HepG2 (cell line): ENCODE measurements at regions not wholly inside any gene's neighbourhood (a gene's known extent, or its start where the extent isn't known, plus 50 kb on each side); places are given as distances from the start of the nearest gene placed in this dataset.

Source experiments
- ATAC-seq: fragments of 200-7000 bp; cut with Tn5 transposase; 3 replicates; pipeline ENCODE4 v1.9.1; 2020; ENCODE audit warnings: mild to moderate bottlenecking, moderate library complexity
- BruUV-seq: library from RNA; stranded (reverse); fragments of 400-500 nt; replicated peaks from 2 replicates; lab custom pipeline; 2021; lab: Mats Ljungman, UMichigan
- CTCF ChIA-PET: fragments of 300-600 bp; formaldehyde crosslinking; extraction: SDS; loops from one replicate; lab custom pipeline; 2021; ENCODE audit warnings: low total read pairs, inconsistent platforms, low intra/inter-chr PET ratio; lab: Yijun Ruan, JAX
- POLR2A ChIA-PET: fragments of 350-600 bp; sonication (Branson Sonifier 250); formaldehyde crosslinking; loops from one replicate; lab custom pipeline; 2020; ENCODE audit warnings: antibody characterized with exemption, inconsistent platforms; lab: Yijun Ruan, JAX
- DNase-seq: peaks from one replicate; pipeline ENCODE4 v3.0.0-alpha.2; 2015; ENCODE audit warnings: low spot score
- FAIRE-seq: peaks from 3 replicates; lab custom pipeline; 2011; peaks lifted over from hg19 to GRCh38; lab: Jason Lieb, UNC
- H2AFZ ChIP-seq: one replicate; pipeline ENCODE4 v1.6.1; 2011; ENCODE audit warnings: low read length, inconsistent platforms
- H3K27ac ChIP-seq: fragments of 300-600 bp; 3 replicates; pipeline ENCODE4 v1.8.0; 2011; ENCODE audit warnings: mixed run types, mild to moderate bottlenecking, mixed read lengths, low read length, inconsistent platforms; ENCODE audit not compliant: insufficient read depth; ENCODE audit errors: extremely low read length
- H3K27me3 ChIP-seq, 2 experiments: fragments of 200-600 bp in 1 of 2; 2 replicates in 1 of 2; 3 replicates in 1 of 2; pipeline versions ENCODE4 v1.6.0 to v1.8.0; 2011; ENCODE audit warnings: low read length in 2 of 2, mild to moderate bottlenecking in 2 of 2, moderate library complexity in 2 of 2, inconsistent platforms in 1 of 2; ENCODE audit not compliant: insufficient read depth in 2 of 2, control insufficient read depth in 1 of 2
- H3K36me3 ChIP-seq, 2 experiments: fragments of 200-600 bp in 1 of 2; replicated peaks in 1 of 2; 2 replicates in 1 of 2; 3 replicates in 1 of 2; pipeline versions ENCODE4 v1.5.1 to v1.8.0; 2011; ENCODE audit warnings: low read length in 2 of 2, inconsistent platforms in 1 of 2; ENCODE audit not compliant: insufficient read depth in 2 of 2, control insufficient read depth in 1 of 2
- H3K4me1 ChIP-seq: 2 replicates; pipeline ENCODE4 v1.5.1; 2012; ENCODE audit warnings: low read length, inconsistent platforms; ENCODE audit not compliant: insufficient read depth
- H3K4me2 ChIP-seq: 2 replicates; pipeline ENCODE4 v1.6.0; 2011; ENCODE audit warnings: low read depth, low read length, inconsistent platforms
- H3K4me3 ChIP-seq, 3 experiments: fragments of 200-600 bp in 1 of 3; sonication (generic), shearing (Covaris generic) in 1 of 3; replicated peaks in 1 of 3; 2 replicates each; pipeline ENCODE4 v1.5.1; 2011 to 2016; ENCODE audit warnings: low read length in 3 of 3, inconsistent platforms in 2 of 3, low read depth in 2 of 3, mild to moderate bottlenecking in 2 of 3, control low read depth in 1 of 3, mixed read lengths in 1 of 3; ENCODE audit not compliant: insufficient read depth in 1 of 3
- H3K79me2 ChIP-seq: one replicate; pipeline ENCODE4 v1.6.1; 2011; ENCODE audit warnings: low read length, inconsistent platforms; ENCODE audit not compliant: insufficient read depth
- H3K9ac ChIP-seq: 2 replicates; pipeline ENCODE4 v1.6.0; 2011; ENCODE audit warnings: mild to moderate bottlenecking, low read depth, low read length, inconsistent platforms; ENCODE audit not compliant: insufficient read depth
- H3K9me3 ChIP-seq: 2 replicates; pipeline ENCODE4 v1.5.1; 2012; ENCODE audit warnings: mild to moderate bottlenecking, low read length
- H4K20me1 ChIP-seq: 2 replicates; pipeline ENCODE4 v1.6.0; 2011; ENCODE audit warnings: inconsistent platforms, mild to moderate bottlenecking, low read length, moderate library complexity; ENCODE audit not compliant: insufficient read depth
- FOXP1 ChIP-seq, 2 experiments: fragments of 450-650 bp in 1 of 2; IDR thresholded peaks; 2 replicates each; pipeline ENCODE4 v1.6.1; 2017 to 2018; ENCODE audit warnings: antibody characterized with exemption in 1 of 2
- HMGA1 ChIP-seq: sonication (generic); formaldehyde crosslinking; conservative IDR thresholded peaks from 2 replicates; pipeline ENCODE4 v1.4.0; 2020; ENCODE audit warnings: missing genetic modification reagents
- MTA1 ChIP-seq: sonication (generic); formaldehyde crosslinking; IDR thresholded peaks from 2 replicates; pipeline ENCODE4 v1.4.0; 2020; ENCODE audit warnings: missing genetic modification reagents, mild to moderate bottlenecking, borderline replicate concordance
- RBFOX2 ChIP-seq: fragments of 200-400 bp; formaldehyde crosslinking; IDR thresholded peaks from 2 replicates; pipeline ENCODE4 v1.6.1; 2017; ENCODE audit warnings: low read depth, mild to moderate bottlenecking, low read length
- TRIM24 ChIP-seq: sonication (generic); formaldehyde crosslinking; IDR thresholded peaks from 2 replicates; pipeline ENCODE4 v1.8.0; 2022; ENCODE audit warnings: mild to moderate bottlenecking, missing genetic modification reagents
- ZMAT3 ChIP-seq: sonication (generic); formaldehyde crosslinking; conservative IDR thresholded peaks from 2 replicates; pipeline ENCODE4 v1.7.0; 2021; ENCODE audit warnings: missing genetic modification reagents
- ZNF563 ChIP-seq: sonication (generic); formaldehyde crosslinking; IDR thresholded peaks from 2 replicates; pipeline ENCODE4 v1.8.0; 2022; ENCODE audit warnings: mild to moderate bottlenecking, moderate library complexity, missing genetic modification reagents
- ZNF577 ChIP-seq: sonication (generic); formaldehyde crosslinking; IDR thresholded peaks from 2 replicates; pipeline ENCODE4 v1.4.0; 2020; ENCODE audit warnings: mild to moderate bottlenecking, low read depth, missing genetic modification reagents, borderline replicate concordance
- WGBS: methylation state at CpG from one replicate; pipeline ENCODE4 v1.1.6; 2017; ENCODE audit warnings: low lambda C conversion rate; 5-methylcytosine and 5-hydroxymethylcytosine counted together
- in situ Hi-C: cut with HindIII; loops from 2 replicates; pipeline ENCODE4 v1.10.0; 2017; ENCODE audit warnings: low pct_unique_long_range_greater_than_20kb; ENCODE audit not compliant: extremely low pct_ligation_motif_present
- intact Hi-C: fragments of 100-400 bp; cut with micrococcal nuclease; formaldehyde crosslinking; loops from one replicate; pipeline ENCODE4 v1.10.0; 2022; ENCODE audit not compliant: unreplicated experiment
- TF ChIP-seq, protein P1 (sequence below): IDR thresholded peaks from 2 replicates; pipeline ENCODE4 v1.6.1; 2016; ENCODE audit warnings: low read depth, missing genetic modification reagents, missing compliant biosample characterization
- TF ChIP-seq, protein P2 (sequence below): IDR thresholded peaks from 2 replicates; pipeline ENCODE4 v1.6.1; 2016; ENCODE audit warnings: missing compliant biosample characterization, missing genetic modification reagents, borderline replicate concordance

DNA sequence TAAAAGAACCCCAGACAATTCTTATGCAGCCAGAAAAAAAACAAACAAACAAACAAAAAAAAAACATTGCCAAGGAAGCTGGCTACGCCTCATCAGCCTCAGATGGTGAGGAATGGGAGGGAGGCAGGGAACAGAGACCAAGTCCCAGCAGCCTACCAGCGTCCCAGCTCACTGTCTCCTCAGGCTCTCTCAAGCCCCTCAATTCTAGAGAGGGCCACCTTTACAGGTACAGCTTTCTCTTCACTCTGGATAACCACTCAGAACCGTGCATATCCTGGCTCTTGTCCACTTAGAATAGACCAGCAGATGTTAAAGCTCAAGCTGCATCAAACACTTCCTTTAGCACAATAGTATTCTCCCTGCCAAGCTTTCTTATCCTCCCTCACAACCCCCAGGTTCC is 263.1 kb upstream of the CHAC2 start (continued):
- TF ChIP-seq, protein P1, sequence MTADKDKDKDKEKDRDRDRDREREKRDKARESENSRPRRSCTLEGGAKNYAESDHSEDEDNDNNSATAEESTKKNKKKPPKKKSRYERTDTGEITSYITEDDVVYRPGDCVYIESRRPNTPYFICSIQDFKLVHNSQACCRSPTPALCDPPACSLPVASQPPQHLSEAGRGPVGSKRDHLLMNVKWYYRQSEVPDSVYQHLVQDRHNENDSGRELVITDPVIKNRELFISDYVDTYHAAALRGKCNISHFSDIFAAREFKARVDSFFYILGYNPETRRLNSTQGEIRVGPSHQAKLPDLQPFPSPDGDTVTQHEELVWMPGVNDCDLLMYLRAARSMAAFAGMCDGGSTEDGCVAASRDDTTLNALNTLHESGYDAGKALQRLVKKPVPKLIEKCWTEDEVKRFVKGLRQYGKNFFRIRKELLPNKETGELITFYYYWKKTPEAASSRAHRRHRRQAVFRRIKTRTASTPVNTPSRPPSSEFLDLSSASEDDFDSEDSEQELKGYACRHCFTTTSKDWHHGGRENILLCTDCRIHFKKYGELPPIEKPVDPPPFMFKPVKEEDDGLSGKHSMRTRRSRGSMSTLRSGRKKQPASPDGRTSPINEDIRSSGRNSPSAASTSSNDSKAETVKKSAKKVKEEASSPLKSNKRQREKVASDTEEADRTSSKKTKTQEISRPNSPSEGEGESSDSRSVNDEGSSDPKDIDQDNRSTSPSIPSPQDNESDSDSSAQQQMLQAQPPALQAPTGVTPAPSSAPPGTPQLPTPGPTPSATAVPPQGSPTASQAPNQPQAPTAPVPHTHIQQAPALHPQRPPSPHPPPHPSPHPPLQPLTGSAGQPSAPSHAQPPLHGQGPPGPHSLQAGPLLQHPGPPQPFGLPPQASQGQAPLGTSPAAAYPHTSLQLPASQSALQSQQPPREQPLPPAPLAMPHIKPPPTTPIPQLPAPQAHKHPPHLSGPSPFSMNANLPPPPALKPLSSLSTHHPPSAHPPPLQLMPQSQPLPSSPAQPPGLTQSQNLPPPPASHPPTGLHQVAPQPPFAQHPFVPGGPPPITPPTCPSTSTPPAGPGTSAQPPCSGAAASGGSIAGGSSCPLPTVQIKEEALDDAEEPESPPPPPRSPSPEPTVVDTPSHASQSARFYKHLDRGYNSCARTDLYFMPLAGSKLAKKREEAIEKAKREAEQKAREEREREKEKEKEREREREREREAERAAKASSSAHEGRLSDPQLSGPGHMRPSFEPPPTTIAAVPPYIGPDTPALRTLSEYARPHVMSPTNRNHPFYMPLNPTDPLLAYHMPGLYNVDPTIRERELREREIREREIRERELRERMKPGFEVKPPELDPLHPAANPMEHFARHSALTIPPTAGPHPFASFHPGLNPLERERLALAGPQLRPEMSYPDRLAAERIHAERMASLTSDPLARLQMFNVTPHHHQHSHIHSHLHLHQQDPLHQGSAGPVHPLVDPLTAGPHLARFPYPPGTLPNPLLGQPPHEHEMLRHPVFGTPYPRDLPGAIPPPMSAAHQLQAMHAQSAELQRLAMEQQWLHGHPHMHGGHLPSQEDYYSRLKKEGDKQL (CRISPR knock-in tag), result no peak
- TF ChIP-seq, all 625 proteins: peak for 0

DNA sequence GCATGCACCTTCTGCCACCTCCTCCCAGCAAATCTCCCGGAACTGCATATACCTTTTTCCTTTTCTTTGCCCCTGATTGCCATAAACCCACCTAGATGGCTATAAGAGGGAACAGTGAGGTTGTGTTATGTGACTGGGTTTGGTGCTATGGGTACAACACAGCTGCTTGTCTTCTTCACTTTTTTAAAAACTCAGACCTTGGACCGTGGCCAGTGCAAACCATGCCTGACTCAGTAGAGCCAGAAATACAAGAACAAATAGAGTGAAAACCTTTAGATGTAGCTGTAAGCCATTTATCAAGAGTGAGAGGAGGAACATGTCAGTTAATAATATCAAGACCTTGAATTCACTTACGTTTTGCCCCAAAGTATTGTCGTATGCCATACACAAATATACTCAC is 267.4 kb upstream of the CHAC2 start:
- no peak overlapping the region for H3K4me3 ChIP-seq
- in situ Hi-C loops (no loop called here), intact Hi-C loops (no loop called here)
- ATAC-seq (no peak), DNase-seq (no peak), FAIRE-seq (no peak)
- no peak overlapping the region for H3K9ac ChIP-seq
- no peak overlapping the region for H3K4me2 ChIP-seq
- BruUV-seq, result no TSS peak
- H3K36me3 ChIP-seq, result no peaks in the 10 kb centered on the region
- CTCF ChIA-PET, result no interaction called here
- H3K9me3 ChIP-seq, result no peaks in the 10 kb centered on the region
- H3K79me2 ChIP-seq, result no peaks in the 10 kb centered on the region
- H3K4me1 ChIP-seq, result no peaks in the 10 kb centered on the region
- TF ChIP-seq, protein P2, sequence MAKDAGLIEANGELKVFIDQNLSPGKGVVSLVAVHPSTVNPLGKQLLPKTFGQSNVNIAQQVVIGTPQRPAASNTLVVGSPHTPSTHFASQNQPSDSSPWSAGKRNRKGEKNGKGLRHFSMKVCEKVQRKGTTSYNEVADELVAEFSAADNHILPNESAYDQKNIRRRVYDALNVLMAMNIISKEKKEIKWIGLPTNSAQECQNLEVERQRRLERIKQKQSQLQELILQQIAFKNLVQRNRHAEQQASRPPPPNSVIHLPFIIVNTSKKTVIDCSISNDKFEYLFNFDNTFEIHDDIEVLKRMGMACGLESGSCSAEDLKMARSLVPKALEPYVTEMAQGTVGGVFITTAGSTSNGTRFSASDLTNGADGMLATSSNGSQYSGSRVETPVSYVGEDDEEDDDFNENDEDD (CRISPR knock-in tag), result no peak
- TF ChIP-seq MTA1 (CRISPR knock-in tag) (no peak), RBFOX2 (no peak), FOXP1 (IDR thresholded peaks at IDR 0.05) (no peak), FOXP1 (CRISPR knock-in tag; IDR thresholded peaks at IDR 0.05) (no peak), HMGA1 (CRISPR knock-in tag) (no peak), ZNF577 (CRISPR knock-in tag) (no peak), TRIM24 (no peak), ZNF563 (no peak), ZMAT3 (CRISPR knock-in tag) (no peak)
- POLR2A ChIA-PET, result no interaction called here
- H4K20me1 ChIP-seq, result no peaks in the 10 kb centered on the region
- WGBS, result 9% methylated on average over 4 of the region's 4 CpGs
- no peak overlapping the region for H3K27ac ChIP-seq
- H2AFZ ChIP-seq, result no peak overlapping the region
- H3K27me3 ChIP-seq, result peaks cover 0 to 4% of the 10 kb centered on the region in 2 experiments; a peak in 3 of 5 replicates
